ENCODE measurements at regions not wholly inside any gene's neighbourhood (a gene's known extent, or its start where the extent isn't known, plus 50 kb on each side); places are given as distances from the start of the nearest gene placed in this dataset.

DNA sequence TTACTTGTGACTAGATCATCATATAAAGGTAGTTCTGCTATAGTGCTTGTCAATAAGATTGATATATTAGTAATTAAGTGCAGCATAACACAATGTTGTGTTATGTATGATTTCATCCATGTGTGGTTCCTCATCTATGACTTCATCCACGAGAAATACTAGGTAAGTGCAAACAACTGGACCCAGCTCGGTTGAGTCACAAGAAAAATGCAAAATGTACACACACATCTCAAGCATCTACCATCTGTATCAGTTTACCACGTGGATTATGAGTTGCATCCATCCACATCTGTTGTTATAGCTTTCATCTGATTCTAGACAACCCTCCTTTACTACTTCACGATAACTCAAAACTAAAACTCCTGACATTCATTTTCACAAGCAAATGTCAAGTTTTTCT lies 517.0 kb upstream of the CITED2 start:
- H3K4me3 ChIP-seq (ENCODE audit: low read depth, low read length): no peak overlapping the region
- TF ChIP-seq, protein P1, sequence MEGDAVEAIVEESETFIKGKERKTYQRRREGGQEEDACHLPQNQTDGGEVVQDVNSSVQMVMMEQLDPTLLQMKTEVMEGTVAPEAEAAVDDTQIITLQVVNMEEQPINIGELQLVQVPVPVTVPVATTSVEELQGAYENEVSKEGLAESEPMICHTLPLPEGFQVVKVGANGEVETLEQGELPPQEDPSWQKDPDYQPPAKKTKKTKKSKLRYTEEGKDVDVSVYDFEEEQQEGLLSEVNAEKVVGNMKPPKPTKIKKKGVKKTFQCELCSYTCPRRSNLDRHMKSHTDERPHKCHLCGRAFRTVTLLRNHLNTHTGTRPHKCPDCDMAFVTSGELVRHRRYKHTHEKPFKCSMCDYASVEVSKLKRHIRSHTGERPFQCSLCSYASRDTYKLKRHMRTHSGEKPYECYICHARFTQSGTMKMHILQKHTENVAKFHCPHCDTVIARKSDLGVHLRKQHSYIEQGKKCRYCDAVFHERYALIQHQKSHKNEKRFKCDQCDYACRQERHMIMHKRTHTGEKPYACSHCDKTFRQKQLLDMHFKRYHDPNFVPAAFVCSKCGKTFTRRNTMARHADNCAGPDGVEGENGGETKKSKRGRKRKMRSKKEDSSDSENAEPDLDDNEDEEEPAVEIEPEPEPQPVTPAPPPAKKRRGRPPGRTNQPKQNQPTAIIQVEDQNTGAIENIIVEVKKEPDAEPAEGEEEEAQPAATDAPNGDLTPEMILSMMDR (IDR thresholded peaks at IDR 0.05; ENCODE audit: control insufficient read depth, extremely low read depth, insufficient read depth): no peak
- no peak for DNase-seq (ENCODE audit: low read depth)

DNA sequence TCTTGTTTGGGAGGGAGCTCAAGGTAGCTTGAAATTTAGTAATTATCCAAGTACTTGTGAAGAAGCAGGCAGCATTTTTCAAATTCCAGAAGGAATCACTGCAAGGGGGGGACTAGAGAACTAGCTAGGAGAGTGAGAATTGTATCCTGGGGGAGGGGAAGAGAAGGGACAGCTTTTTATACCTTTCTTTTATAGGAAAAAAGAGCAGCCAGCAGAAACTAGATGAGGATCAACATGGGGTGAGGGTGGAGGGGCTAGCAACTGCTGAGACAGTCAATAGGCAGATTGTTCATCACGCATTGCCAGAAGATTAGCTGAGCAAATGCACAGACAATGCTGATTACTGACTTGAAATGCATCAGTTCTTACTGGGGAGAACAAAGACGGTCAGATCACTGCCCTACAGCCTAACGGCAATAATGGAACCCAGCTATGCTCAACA lies 514.3 kb upstream of the CITED2 start:
- no peak overlapping the region for H3K4me3 ChIP-seq (ENCODE audit: low read depth, low read length)
- no peak for DNase-seq (ENCODE audit: low read depth)
- TF ChIP-seq, protein P1 (IDR thresholded peaks at IDR 0.05; ENCODE audit: control insufficient read depth, extremely low read depth, insufficient read depth): no peak

DNA sequence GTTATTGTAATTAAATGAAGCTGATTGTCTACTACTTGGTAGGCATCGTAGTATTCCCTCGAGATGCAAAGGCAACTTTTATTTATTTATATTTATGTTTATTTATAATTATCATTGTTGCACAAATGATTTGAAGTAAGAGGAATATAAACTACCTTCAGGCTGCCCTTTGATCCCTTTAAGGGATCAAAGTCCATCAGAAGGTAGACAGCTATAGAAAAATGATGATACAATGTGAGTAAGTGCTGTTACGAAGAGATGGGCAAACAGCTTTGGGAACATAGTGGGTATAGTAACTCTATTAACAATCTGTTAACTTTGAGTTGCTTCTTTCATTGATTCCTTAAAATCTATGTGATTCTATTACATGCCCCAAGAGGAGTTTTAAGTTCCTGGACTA lies 512.8 kb upstream of the CITED2 start:
- TF ChIP-seq, protein P1 (IDR thresholded peaks at IDR 0.05; ENCODE audit: control insufficient read depth, extremely low read depth, insufficient read depth): no peak
- H3K4me3 ChIP-seq (ENCODE audit: low read depth, low read length): no peak overlapping the region
- DNase-seq (ENCODE audit: low read depth): no peak

- TF ChIP-seq, protein P1 (IDR thresholded peaks at IDR 0.05; ENCODE audit: control insufficient read depth, extremely low read depth, insufficient read depth): no peak
- no peak overlapping the region for H3K4me3 ChIP-seq (ENCODE audit: low read depth, low read length)
- DNase-seq (ENCODE audit: low read depth): no peak
Observed at GRCh38 chr6:139886396-139886795, 511.9 kb upstream of the CITED2 start.

GRCh38 chr6:139885909-139886308 lies 511.5 kb upstream of the CITED2 start:
- no peak for DNase-seq (ENCODE audit: low read depth)
- TF ChIP-seq, protein P1 (IDR thresholded peaks at IDR 0.05; ENCODE audit: control insufficient read depth, extremely low read depth, insufficient read depth): no peak
- no peak overlapping the region for H3K4me3 ChIP-seq (ENCODE audit: low read depth, low read length)

GRCh38 chr6:139883776-139884175 lies 509.3 kb upstream of the CITED2 start:
- H3K4me3 ChIP-seq (ENCODE audit: low read depth, low read length): no peak overlapping the region
- TF ChIP-seq, protein P1 (IDR thresholded peaks at IDR 0.05; ENCODE audit: control insufficient read depth, extremely low read depth, insufficient read depth): no peak
- DNase-seq (ENCODE audit: low read depth): no peak

DNA sequence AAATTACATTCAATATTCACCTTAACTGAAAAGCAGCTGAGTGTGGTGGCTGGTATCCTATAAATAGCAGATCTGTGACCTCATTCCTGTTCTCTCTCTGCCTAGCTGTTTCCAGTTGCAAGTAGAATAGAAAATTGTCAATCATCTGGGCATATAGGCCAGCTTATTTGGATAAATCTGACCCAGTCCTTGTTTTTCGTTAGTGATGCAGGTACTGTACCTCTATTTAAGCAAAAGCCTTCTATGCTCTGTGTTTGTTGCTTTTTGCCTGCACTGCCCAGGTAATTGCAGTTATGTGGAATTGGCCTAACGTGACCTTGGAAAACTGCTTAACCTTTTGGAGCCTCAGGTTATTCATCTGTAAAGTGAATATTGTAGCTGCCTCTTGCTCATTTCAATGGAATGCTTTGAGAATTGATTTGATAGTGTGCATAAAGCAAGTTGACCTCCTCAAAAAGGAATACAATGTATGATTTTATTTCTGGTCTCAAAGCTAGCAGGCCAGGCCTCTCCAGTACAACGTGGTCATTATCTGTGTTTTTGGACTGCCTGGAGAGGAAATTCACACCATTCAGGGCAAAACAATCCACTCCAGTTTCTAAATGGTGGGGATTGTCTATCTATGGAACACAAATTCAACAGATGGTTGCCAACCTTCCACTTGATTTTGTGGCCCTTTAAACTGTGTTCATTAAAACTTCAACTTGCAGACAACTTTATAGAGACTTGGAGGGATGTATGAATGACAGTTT lies 508.7 kb upstream of the CITED2 start:
- DNase-seq (ENCODE audit: low read depth): no peak
- TF ChIP-seq, protein P1 (IDR thresholded peaks at IDR 0.05; ENCODE audit: control insufficient read depth, extremely low read depth, insufficient read depth): no peak
- no peak overlapping the region for H3K4me3 ChIP-seq (ENCODE audit: low read depth, low read length)
